SK-N-SH (cell line): ENCODE measurements at regions not wholly inside any gene's neighbourhood (a gene's known extent, or its start where the extent isn't known, plus 50 kb on each side); places are given as distances from the start of the nearest gene placed in this dataset.

Experiments used
- CTCF ChIA-PET: fragments of 300-600, 350-600 bp; formaldehyde crosslinking; extraction: SDS; loops from one replicate; lab custom pipeline; 2021; lab: Yijun Ruan, JAX
- POLR2A ChIA-PET: fragments of 350-600 bp; sonication (Branson Sonifier 250); formaldehyde crosslinking; extraction: SDS; loops from one replicate; lab custom pipeline; 2020; ENCODE audit warnings: antibody characterized with exemption, inconsistent platforms; lab: Yijun Ruan, JAX
- DNase-seq: peaks from one replicate; pipeline ENCODE4 v3.0.0; 2012
- H2AFZ ChIP-seq: fragments of 200-600 bp; sonication (generic); 2 replicates; pipeline ENCODE4 v1.8.1; 2016; ENCODE audit warnings: antibody characterized with exemption, mild to moderate bottlenecking, low read depth
- H3F3A ChIP-seq: fragments of 200-600 bp; sonication (generic); replicated peaks from 2 replicates; pipeline ENCODE3; 2016; ENCODE audit warnings: antibody characterized with exemption, mild to moderate bottlenecking; ENCODE audit not compliant: insufficient read depth
- H3K27ac ChIP-seq, 2 experiments: fragments of 200-500 bp in 1 of 2; fragments of 200-600 bp in 1 of 2; sonication (Bioruptor generic) in 1 of 2; sonication (generic), shearing (Covaris generic) in 1 of 2; 2 replicates each; pipeline versions ENCODE4 v1.5.1 to v1.6.1; 2014 to 2016; ENCODE audit warnings: low read depth in 2 of 2, inconsistent platforms in 1 of 2, low read length in 1 of 2, mild to moderate bottlenecking in 1 of 2, mixed read lengths in 1 of 2
- H3K27me3 ChIP-seq: fragments of 200-600 bp; sonication (generic), shearing (Covaris generic); 2 replicates; pipeline ENCODE4 v1.6.1; 2016; ENCODE audit warnings: mixed run types; ENCODE audit not compliant: insufficient read depth
- H3K36me3 ChIP-seq, 2 experiments: fragments of 200-500 bp in 1 of 2; fragments of 200-600 bp in 1 of 2; sonication (Bioruptor generic) in 1 of 2; sonication (generic) in 1 of 2; replicated peaks in 1 of 2; 2 replicates each; pipeline versions ENCODE3 to v1.5.1; 2014 to 2016; ENCODE audit warnings: low read length in 1 of 2, mild to moderate bottlenecking in 1 of 2; ENCODE audit not compliant: insufficient read depth in 2 of 2, control insufficient read depth in 1 of 2
- H3K4me1 ChIP-seq, 2 experiments: fragments of 200-500 bp in 1 of 2; fragments of 200-600 bp in 1 of 2; sonication (Bioruptor generic) in 1 of 2; sonication (generic), shearing (Covaris generic) in 1 of 2; 2 replicates each; pipeline versions ENCODE4 v1.5.1 to v1.6.1; 2014 to 2016; ENCODE audit warnings: low read depth in 1 of 2, low read length in 1 of 2, mixed run types in 1 of 2; ENCODE audit not compliant: insufficient read depth in 2 of 2, control insufficient read depth in 1 of 2
- H3K4me2 ChIP-seq: fragments of 200-600 bp; sonication (generic), shearing (Covaris generic); 2 replicates; pipeline ENCODE4 v1.6.1; 2017; ENCODE audit warnings: mixed run types
- H3K4me3 ChIP-seq, 2 experiments: fragments of 200-500 bp in 1 of 2; fragments of 200-600 bp in 1 of 2; sonication (Bioruptor generic) in 1 of 2; sonication (generic), shearing (Covaris generic) in 1 of 2; 2 replicates each; pipeline versions ENCODE4 v1.5.1 to v1.8.1; 2014 to 2016; ENCODE audit warnings: low read depth in 2 of 2, inconsistent platforms in 1 of 2, low read length in 1 of 2, mild to moderate bottlenecking in 1 of 2, mixed read lengths in 1 of 2, moderate library complexity in 1 of 2
- H3K79me2 ChIP-seq: fragments of 200-600 bp; sonication (generic); 2 replicates; pipeline ENCODE4 v1.8.1; 2017; ENCODE audit warnings: mild to moderate bottlenecking; ENCODE audit not compliant: insufficient read depth
- H3K9ac ChIP-seq: fragments of 200-600 bp; sonication (generic); 2 replicates; pipeline ENCODE4 v1.6.1; 2017; ENCODE audit warnings: mixed run types
- H3K9me2 ChIP-seq: fragments of 200-600 bp; sonication (generic); 2 replicates; pipeline ENCODE4 v1.6.1; 2017; ENCODE audit warnings: mixed run types
- H3K9me3 ChIP-seq: fragments of 200-600 bp; sonication (generic); 2 replicates; pipeline ENCODE4 v1.6.1; 2017; ENCODE audit warnings: mixed run types, mild to moderate bottlenecking, moderate library complexity
- H4K20me1 ChIP-seq: fragments of 200-600 bp; sonication (generic); 2 replicates; pipeline ENCODE4 v1.6.1; 2017; ENCODE audit warnings: mild to moderate bottlenecking, mixed run types; ENCODE audit not compliant: insufficient read depth
- CHD2 ChIP-seq: fragments of 150-350 bp; IDR thresholded peaks from 2 replicates; pipeline ENCODE4 v1.6.1; 2018; ENCODE audit warnings: low read length; ENCODE audit not compliant: partially characterized antibody
- FOXM1 ChIP-seq: IDR thresholded peaks from 2 replicates; pipeline ENCODE4 v1.4.0; 2012; ENCODE audit warnings: low read depth, mild to moderate bottlenecking
- GABPA ChIP-seq: IDR thresholded peaks from 2 replicates; pipeline ENCODE4 v1.4.0; 2012; ENCODE audit warnings: low read depth, mild to moderate bottlenecking
- GATA2 ChIP-seq: sonication (generic); formaldehyde crosslinking; IDR thresholded peaks from 2 replicates; pipeline ENCODE4 v1.5.0; 2020; ENCODE audit warnings: mild to moderate bottlenecking, missing genetic modification reagents
- MXI1 ChIP-seq: IDR thresholded peaks from 2 replicates; pipeline ENCODE4 v1.6.1; 2012; ENCODE audit warnings: mild to moderate bottlenecking, low read depth, low read length, improper control_type of control experiment
- NFIC ChIP-seq: IDR thresholded peaks from 2 replicates; pipeline ENCODE4 v1.4.0; 2012; ENCODE audit warnings: borderline replicate concordance
- NRF1 ChIP-seq: IDR thresholded peaks from 2 replicates; pipeline ENCODE4 v1.6.1; 2012; ENCODE audit warnings: low read depth, mild to moderate bottlenecking, low read length
- POLR2AphosphoS5 ChIP-seq: IDR thresholded peaks from 2 replicates; pipeline ENCODE4 v1.6.1; 2012; ENCODE audit warnings: low read depth, low read length
- RCOR1 ChIP-seq: fragments of 150-350 bp; IDR thresholded peaks from 2 replicates; pipeline ENCODE4 v1.6.1; 2017; ENCODE audit warnings: antibody characterized with exemption, low read length
- REST ChIP-seq: IDR thresholded peaks from 2 replicates; pipeline ENCODE4 v1.6.1; 2012; ENCODE audit warnings: mild to moderate bottlenecking, low read depth, low read length, moderate library complexity
- RFX5 ChIP-seq: IDR thresholded peaks from 2 replicates; pipeline ENCODE4 v1.6.1; 2012; ENCODE audit warnings: mild to moderate bottlenecking, improper control_type of control experiment, low read length
- TAF1 ChIP-seq: IDR thresholded peaks from 2 replicates; pipeline ENCODE4 v1.6.1; 2012; ENCODE audit warnings: low read depth, mild to moderate bottlenecking, low read length, moderate library complexity, borderline replicate concordance
- WGBS: methylation state at CpG from one replicate; pipeline ENCODE4 v1.1.6; 2017; ENCODE audit warnings: low lambda C conversion rate; 5-methylcytosine and 5-hydroxymethylcytosine counted together
- TF ChIP-seq, protein P1 (sequence below): fragments of 150-350 bp; IDR thresholded peaks from 2 replicates; pipeline ENCODE4 v1.6.1; 2016; ENCODE audit warnings: mild to moderate bottlenecking, low read depth, low read length
- TF ChIP-seq, protein P2 (sequence below): IDR thresholded peaks from 2 replicates; pipeline ENCODE4 v1.4.0; 2012; ENCODE audit warnings: low read depth, borderline replicate concordance
- TF ChIP-seq, protein P3 (sequence below): fragments of 200-600 bp; sonication (generic); IDR thresholded peaks from 2 replicates; pipeline ENCODE4 v1.6.1; 2017; ENCODE audit warnings: antibody characterized with exemption, mild to moderate bottlenecking, moderate library complexity

- no peaks in the 10 kb centered on the region for H3K4me1 ChIP-seq
- no peaks in the 10 kb centered on the region for H3K9me2 ChIP-seq
- no peak overlapping the region for H3K4me3 ChIP-seq
- 4% methylated on average over 4 of the region's 5 CpGs for WGBS
- H3K79me2 ChIP-seq: no peaks in the 10 kb centered on the region
- H3K9me3 ChIP-seq: no peaks in the 10 kb centered on the region
- H3K27ac ChIP-seq: no peak overlapping the region
- no peak overlapping the region for H2AFZ ChIP-seq
- H4K20me1 ChIP-seq: no peaks in the 10 kb centered on the region
- no peaks in the 10 kb centered on the region for H3F3A ChIP-seq
- ChIA-PET CTCF (no interaction called here), POLR2A (no interaction called here)
- TF ChIP-seq TAF1 (no peak), NFIC (no peak), POLR2AphosphoS5 (no peak), REST (no peak), RCOR1 (no peak), MXI1 (no peak), NRF1 (no peak), FOXM1 (no peak)
- TF ChIP-seq, protein P1, sequence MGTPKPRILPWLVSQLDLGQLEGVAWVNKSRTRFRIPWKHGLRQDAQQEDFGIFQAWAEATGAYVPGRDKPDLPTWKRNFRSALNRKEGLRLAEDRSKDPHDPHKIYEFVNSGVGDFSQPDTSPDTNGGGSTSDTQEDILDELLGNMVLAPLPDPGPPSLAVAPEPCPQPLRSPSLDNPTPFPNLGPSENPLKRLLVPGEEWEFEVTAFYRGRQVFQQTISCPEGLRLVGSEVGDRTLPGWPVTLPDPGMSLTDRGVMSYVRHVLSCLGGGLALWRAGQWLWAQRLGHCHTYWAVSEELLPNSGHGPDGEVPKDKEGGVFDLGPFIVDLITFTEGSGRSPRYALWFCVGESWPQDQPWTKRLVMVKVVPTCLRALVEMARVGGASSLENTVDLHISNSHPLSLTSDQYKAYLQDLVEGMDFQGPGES: no peak
- TF ChIP-seq, protein P2, sequence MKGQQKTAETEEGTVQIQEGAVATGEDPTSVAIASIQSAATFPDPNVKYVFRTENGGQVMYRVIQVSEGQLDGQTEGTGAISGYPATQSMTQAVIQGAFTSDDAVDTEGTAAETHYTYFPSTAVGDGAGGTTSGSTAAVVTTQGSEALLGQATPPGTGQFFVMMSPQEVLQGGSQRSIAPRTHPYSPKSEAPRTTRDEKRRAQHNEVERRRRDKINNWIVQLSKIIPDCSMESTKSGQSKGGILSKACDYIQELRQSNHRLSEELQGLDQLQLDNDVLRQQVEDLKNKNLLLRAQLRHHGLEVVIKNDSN: no peak
- TF ChIP-seq, all 33 proteins: peak for 0
- Histone ChIP-seq H3K27me3 (no peaks in the 10 kb centered on the region), H3K4me2 (no peak overlapping the region), H3K9ac (no peak overlapping the region), H3K36me3 (no peaks in the 10 kb centered on the region)
- no peak for DNase-seq
Measured at GRCh38 chr4:159856451-159856850, 753.6 kb downstream of the RAPGEF2 start.

DNA sequence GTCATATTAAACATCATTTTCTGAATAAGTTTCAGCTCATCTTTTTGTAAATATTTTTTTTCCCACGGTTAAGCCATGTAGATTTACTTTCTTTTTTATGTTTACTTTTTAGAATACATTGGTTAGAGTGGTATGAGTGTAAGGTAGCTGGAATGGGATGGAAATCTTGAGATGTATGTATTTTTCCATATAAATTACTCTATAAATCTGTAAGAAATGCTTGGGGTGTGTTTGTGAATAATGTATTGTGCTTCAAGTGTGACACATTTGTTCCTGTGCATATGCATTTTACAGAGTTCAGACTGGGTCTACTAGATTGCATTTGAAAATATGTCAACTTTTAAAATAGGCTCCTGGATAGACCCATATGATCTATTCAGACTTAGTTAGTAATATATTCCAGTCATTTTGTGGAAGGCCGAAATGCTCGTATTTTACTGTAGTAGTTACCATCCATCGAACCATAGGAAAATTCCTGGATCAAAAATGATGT is 756.8 kb downstream of the RAPGEF2 start:
- Histone ChIP-seq H4K20me1 (no peaks in the 10 kb centered on the region), H3K36me3 (no peaks in the 10 kb centered on the region), H3F3A (no peaks in the 10 kb centered on the region), H3K79me2 (no peaks in the 10 kb centered on the region), H3K4me2 (no peak overlapping the region), H3K9me2 (no peaks in the 10 kb centered on the region), H3K9ac (no peak overlapping the region), H3K4me1 (no peaks in the 10 kb centered on the region), H3K27ac (no peak overlapping the region), H2AFZ (no peak overlapping the region), H3K9me3 (no peaks in the 10 kb centered on the region), H3K4me3 (no peak overlapping the region), H3K27me3 (no peaks in the 10 kb centered on the region)
- ChIA-PET CTCF (no interaction called here), POLR2A (no interaction called here)
- DNase-seq: no peak
- 42% methylated on average over 4 of the region's 4 CpGs for WGBS
- TF ChIP-seq GABPA (no peak), RFX5 (no peak), POLR2AphosphoS5 (no peak), CHD2 (no peak), GATA2 (no peak), REST (no peak)
- TF ChIP-seq, protein P1: no peak
- TF ChIP-seq, protein P3, sequence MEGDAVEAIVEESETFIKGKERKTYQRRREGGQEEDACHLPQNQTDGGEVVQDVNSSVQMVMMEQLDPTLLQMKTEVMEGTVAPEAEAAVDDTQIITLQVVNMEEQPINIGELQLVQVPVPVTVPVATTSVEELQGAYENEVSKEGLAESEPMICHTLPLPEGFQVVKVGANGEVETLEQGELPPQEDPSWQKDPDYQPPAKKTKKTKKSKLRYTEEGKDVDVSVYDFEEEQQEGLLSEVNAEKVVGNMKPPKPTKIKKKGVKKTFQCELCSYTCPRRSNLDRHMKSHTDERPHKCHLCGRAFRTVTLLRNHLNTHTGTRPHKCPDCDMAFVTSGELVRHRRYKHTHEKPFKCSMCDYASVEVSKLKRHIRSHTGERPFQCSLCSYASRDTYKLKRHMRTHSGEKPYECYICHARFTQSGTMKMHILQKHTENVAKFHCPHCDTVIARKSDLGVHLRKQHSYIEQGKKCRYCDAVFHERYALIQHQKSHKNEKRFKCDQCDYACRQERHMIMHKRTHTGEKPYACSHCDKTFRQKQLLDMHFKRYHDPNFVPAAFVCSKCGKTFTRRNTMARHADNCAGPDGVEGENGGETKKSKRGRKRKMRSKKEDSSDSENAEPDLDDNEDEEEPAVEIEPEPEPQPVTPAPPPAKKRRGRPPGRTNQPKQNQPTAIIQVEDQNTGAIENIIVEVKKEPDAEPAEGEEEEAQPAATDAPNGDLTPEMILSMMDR: no peak
